ENCODE measurements at regions not wholly inside any gene's neighbourhood (a gene's known extent, or its start where the extent isn't known, plus 50 kb on each side); places are given as distances from the start of the nearest gene placed in this dataset.
A peak's percentile ranks its signal among the peaks of the same experiment; 100 is the strongest.

DNA sequence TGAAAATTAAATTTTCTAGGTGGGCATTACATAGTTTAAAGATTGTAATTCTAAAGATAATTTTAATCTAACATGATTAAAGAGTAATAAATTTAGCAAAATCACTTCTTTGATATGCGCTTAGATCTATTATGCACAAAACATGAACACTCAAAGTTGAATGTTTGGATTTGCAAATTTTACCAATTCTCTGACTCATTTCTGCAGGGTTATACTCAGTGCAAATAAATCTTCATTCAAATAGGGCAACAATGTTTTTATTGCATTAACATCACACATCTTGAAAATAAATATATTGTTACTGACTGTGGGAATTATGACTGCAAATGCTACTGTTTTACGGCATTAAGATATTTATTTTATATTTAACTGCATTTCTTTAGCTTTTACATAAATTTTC lies 110.7 kb downstream of the OGFRL1 start:
- no peak for DNase-seq

DNA sequence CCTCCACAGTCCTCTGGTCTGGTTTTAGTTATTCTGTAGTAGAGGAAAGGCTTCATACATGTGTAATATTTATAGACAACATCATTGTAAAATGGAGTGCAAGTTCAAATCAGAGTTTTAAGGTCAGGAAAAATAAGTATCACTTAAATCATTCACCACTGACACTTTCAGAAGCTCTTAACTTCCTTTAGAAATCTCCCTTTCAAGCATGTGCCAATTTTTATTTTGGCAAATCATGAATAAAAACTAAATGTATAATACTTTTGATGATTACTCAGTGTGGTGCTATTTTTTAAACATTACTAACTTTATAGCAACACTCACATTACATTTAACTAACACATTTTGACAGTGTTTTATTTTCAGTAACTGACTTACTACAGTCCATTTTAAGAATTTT lies 112.2 kb downstream of the OGFRL1 start:
- DNase-seq, result no peak

- DNase-seq, result no peak
Observed at GRCh38 chr6:71402096-71402495, 113.5 kb downstream of the OGFRL1 start.

- DNase-seq, result no peak
Observed at GRCh38 chr6:71403422-71404134, 115.0 kb downstream of the OGFRL1 start.

GRCh38 chr6:71404145-71404966 lies 115.7 kb downstream of the OGFRL1 start:
- DNase-seq, result no peak

- no peak for DNase-seq
Observed at GRCh38 chr6:71404967-71405278, 116.3 kb downstream of the OGFRL1 start.

DNA sequence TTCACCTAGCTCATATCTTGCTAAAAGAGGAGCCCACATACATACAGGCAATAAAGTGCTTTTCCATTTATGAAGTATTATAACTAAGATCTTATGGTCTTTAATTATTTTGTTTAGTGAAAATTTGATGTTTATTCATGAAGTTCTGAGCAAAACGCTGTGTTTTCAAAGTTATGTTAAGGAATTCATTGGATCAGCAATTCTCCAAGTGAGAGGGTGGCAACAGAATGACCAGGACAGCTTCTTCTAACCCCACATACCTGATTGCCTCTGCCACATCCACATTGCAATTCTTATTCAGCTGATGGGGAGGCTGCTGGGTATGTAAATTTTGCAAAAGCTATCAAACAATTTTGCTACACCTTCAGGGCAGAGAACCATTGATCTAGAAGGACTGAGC lies 116.8 kb downstream of the OGFRL1 start:
- DNase-seq, result no peak

GRCh38 chr6:71406865-71407860 lies 118.6 kb downstream of the OGFRL1 start:
- DNase-seq, result no peak

- DNase-seq, result no peak
Observed at GRCh38 chr6:71408787-71409723, 120.4 kb downstream of the OGFRL1 start.

- DNase-seq, result no peak
Observed at GRCh38 chr6:71410164-71410566, 121.6 kb downstream of the OGFRL1 start.

- no peak for DNase-seq
Observed at GRCh38 chr6:71410681-71411080, 122.1 kb downstream of the OGFRL1 start.

DNA sequence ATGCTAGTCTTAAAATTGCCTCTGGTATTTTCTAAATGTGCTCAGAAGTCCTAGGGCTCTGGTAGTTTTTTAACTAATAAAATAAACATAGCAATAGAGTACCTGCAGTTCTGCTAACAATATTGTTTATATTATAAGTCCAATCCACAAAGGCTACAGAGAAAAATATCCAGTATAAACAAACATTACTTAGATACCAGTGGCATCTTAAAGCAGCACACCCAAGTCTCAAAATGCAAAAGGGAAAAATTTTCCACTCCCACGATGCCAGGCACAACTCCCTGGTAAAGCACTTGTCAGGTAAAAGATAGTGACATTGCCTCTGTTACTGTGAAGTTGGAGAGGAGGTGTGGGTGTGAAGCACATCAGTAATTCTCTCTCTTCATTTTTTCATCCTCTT lies 123.3 kb downstream of the OGFRL1 start:
- DNase-seq, result no peak

GRCh38 chr6:71412559-71413140 lies 124.0 kb downstream of the OGFRL1 start:
- DNase-seq, result no peak

- no peak for DNase-seq
Observed at GRCh38 chr6:71414486-71414885, 125.9 kb downstream of the OGFRL1 start.

DNA sequence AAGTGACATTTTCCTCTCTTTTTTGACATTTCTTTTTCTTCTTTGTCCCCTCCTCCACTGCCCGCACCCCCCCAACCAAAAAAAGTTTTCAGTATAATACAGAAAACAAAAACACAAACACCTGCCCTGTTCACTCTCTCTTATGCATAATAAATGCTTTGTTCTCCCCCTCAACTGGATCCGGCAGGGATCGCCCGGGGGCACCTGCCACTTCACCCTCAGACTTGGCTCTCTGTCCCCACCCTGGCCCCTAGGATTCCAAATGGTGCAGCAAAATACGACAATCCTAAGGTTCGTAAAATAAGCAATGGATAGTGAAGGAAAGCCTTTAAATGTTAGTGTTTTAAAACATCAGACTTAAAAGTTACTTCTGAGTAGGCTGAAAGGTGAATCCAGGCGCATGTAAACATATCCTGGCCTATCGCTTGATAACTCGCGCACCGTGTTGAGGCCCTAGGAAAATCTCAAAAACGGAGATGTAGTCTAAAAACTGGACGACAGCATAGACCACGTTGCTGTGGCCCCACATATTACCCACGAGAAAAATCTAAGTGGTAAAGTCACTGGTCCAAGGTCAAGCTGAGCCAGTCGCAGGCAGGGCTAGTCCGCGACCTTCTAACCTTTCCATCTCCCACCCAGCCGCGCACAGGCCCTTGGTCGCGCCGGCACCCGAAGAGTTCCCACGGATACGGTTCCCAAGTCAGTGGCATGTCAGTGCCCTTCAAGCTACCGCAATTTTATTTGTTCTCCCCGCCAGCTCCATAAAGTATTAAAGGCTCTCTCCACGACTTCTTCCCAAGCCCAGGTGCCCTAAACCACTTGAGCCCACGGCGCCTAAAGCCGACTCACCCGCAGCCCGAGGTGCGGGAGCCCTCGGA lies 130.8 kb downstream of the OGFRL1 start:
- no peak for DNase-seq

DNA sequence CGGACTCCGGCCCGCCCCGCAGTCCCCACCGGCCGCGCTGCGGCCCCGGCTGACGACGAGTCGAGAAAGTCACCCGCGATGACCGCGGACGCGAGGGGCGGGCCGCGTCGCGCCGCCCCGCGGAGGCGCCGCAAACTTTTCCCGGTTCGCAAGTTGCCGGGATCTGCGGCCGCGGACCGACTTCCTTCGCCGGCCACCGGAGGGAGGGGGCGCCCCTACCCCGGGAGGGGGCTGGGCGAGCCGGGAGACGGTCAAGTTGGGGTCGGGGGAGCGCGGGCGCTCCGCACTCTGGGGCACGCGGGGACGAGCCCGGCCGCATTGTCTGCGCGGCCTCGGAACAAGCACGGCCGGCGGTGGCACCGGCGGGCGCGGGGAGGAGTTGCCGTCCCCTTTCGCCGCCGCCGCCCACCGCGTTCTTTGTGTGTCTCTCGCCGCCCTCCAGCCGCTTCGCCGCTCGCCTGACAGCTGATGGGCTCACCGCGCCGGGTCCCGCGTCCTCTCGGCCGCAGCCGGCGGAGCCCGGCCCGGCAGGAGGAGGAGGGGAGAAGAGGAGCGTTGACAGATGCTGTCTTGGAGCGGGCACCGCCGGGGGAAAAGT lies 131.6 kb downstream of the OGFRL1 start:
- DNase-seq, result peak; percentile 45

GRCh38 chr6:71420693-71421328 lies 132.2 kb downstream of the OGFRL1 start:
- DNase-seq, result peak; percentile 97

GRCh38 chr6:71421611-71422010 lies 133.0 kb downstream of the OGFRL1 start:
- DNase-seq, result no peak

- DNase-seq, result no peak
Observed at GRCh38 chr6:71430018-71430417, 141.4 kb downstream of the OGFRL1 start.

DNA sequence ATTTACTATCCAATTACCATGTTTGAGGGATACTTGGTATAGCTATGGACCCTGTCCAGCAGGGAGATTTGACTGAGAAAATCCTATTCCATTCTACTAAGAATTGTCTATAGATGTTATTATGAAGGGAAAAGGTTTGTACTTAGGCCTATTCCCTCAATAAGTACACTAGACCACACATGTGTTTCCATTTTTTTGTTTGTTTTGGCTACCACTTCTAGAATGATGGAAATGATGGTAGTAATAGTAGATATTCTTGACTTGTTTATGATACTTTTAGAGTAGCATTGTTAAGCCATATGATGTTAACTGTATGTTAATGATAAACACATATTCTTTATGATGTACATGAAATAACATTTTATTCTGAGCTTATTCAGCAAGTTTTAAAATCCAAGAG lies 144.8 kb downstream of the OGFRL1 start:
- DNase-seq, result no peak
